Heart right ventricle (tissue), 16 donors: ENCODE measurements at regions not wholly inside any gene's neighbourhood (a gene's known extent, or its start where the extent isn't known, plus 50 kb on each side); places are given as distances from the start of the nearest gene placed in this dataset.
A peak's percentile ranks its signal among the peaks of the same experiment; 100 is the strongest.

Experiments used
- ATAC-seq, 8 donors: fragments of 200-7000 bp; cut with Tn5 transposase; one replicate each; pipeline ENCODE4 v1.9.1; 2020; ENCODE audit warnings: mild to moderate bottlenecking in 8 of 8, moderate library complexity in 8 of 8, moderate number of reproducible peaks in 1 of 8
- DNase-seq, 2 donors: peaks; one replicate each; pipeline ENCODE4 v3.0.0-alpha.2; 2020
- H3K27ac ChIP-seq, 10 donors: fragments of 200-600 bp; sonication (generic) in 2 of 10; one replicate each; pipeline versions ENCODE4 v1.5.0 to v1.8.0; 2020 to 2022; ENCODE audit warnings: mild to moderate bottlenecking in 3 of 10
- H3K27me3 ChIP-seq, 7 donors: fragments of 200-600 bp; one replicate each; pipeline ENCODE4 v1.8.0; 2021 to 2022; ENCODE audit warnings: mild to moderate bottlenecking in 2 of 7
- H3K36me3 ChIP-seq, 9 donors: fragments of 200-600 bp; sonication (generic) in 1 of 9; one replicate each; pipeline versions ENCODE4 v1.5.0 to v1.8.0; 2020 to 2022; ENCODE audit warnings: mild to moderate bottlenecking in 2 of 9
- H3K4me1 ChIP-seq, 9 donors: fragments of 200-600 bp; sonication (generic) in 1 of 9; one replicate each; pipeline versions ENCODE4 v1.5.0 to v1.8.0; 2020 to 2022; ENCODE audit warnings: mild to moderate bottlenecking in 4 of 9
- H3K4me3 ChIP-seq, 10 donors: fragments of 200-600 bp; sonication (generic) in 2 of 10; one replicate each; pipeline versions ENCODE4 v1.5.0 to v1.8.0; 2020 to 2022; ENCODE audit warnings: mild to moderate bottlenecking in 7 of 10, moderate library complexity in 2 of 10
- H3K9me3 ChIP-seq, 11 donors: fragments of 200-600 bp in 10 of 11; sonication (generic) in 2 of 11; one replicate each; pipeline versions ENCODE4 v1.5.0 to v1.8.0; 2013 to 2022; ENCODE audit warnings: mild to moderate bottlenecking in 2 of 11, control low read depth in 1 of 11, moderate library complexity in 1 of 11
- CTCF ChIP-seq, 9 donors: fragments of 200-600 bp; sonication (generic) in 2 of 9; IDR thresholded peaks; one replicate each; pipeline versions ENCODE4 v1.5.0 to v1.8.0; 2021 to 2022; ENCODE audit warnings: antibody characterized with exemption in 9 of 9, mild to moderate bottlenecking in 5 of 9, moderate library complexity in 1 of 9
- WGBS, 2 donors: extraction: QIAGEN DNeasy Blood & Tissue Kit; methylation state at CpG; one replicate each; pipeline ENCODE4 v1.1.7; 2013; ENCODE audit warnings: inconsistent platforms in 1 of 2; 5-methylcytosine and 5-hydroxymethylcytosine counted together
- intact Hi-C, 10 donors: fragments of 100-400 bp; cut with DNase I; formaldehyde crosslinking; loops; one replicate each; pipeline versions ENCODE4 v1.11.1 to v1.14.2; 2022
- donor health status: Arrhythmogenic right ventricular cardiomyopathy.
- donor health status: ischemic (EF 13 %, LVEDD 7.1; RV severe dilation, severe dysfunction).
- donor health status: healthy with polysubstance abuse.
- donor health status: DM: no; HTN: yes; CAD: no.
- donor health status: DM: no; HTN: no; CAD: no.
- donor health status: ischemic (EF 25% LVEDD 6.9; RV normal size, moderate dysfunction).
- donor health status: ischemic (EF 25% LVEDD 5.7; RV mildly dilated, moderate dysfunction).
- donor health status: healthy.
- donor health status: DM: yes; HTN: yes; CAD: no.
- donor health status: Ischemic cardiomyopathy.
- donor health status: ischemic (EF 35%, LVEDD 5.7; RV mildly dilated, moderate dysfunction).
- donor health status: nonischemic (EF 11% LVEDD 7.7; RV severe dilation, severe dysfunction).
- donor health status: DM: yes; HTN: yes; CAD: no.
- donor health status: PGD.
- donor health status: ischemic (EF 29% LVEDD 5.4; RV normal size, mild dysfunction).
- donor health status: nonischemic (EF 23%, LVEDD 6.1; RV moderate dilation, normal function).

DNA sequence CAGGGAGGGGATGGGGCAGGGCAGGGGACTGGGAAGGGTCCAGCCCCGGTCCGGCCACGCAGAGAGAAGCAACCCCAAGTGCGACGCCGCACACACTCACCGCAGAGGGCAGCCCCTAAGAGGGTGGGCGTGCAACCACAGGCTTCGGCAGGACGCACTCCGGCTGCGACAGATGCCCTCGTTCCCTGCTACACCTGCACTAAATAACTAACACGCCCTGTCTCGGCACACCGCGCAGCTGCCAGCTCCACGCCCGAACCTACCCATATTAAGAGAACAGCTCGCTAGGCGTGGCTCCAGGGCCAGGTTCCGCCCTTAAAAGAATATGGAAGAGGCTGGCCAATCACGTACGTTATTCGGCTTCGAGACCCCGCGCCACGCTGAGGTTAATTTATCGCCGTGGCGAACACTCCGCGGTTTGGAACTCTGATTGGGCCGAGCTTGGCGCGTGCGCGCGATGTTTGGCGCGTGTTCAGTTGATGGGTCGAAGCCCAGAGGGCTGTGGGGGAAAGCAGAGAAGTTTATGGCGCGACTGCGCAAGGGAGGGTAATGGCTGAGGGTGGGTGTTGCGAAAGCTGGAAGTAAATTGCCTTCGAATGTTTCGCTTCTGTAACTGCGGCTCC lies 91.1 kb downstream of the OR13A1 start:
- no peak for DNase-seq
- no peak for TF ChIP-seq CTCF (IDR thresholded peaks at IDR 0.05)
- peaks cover 0 to 47% (median 9%) of the 10 kb centered on the region in 7 donors for H3K27me3 ChIP-seq
- H3K27ac ChIP-seq = no peak overlapping the region
- H3K36me3 ChIP-seq = no peaks in the 10 kb centered on the region
- peak in 2 of 8 donors; percentile 34 to 44 for ATAC-seq
- H3K4me3 ChIP-seq = no peak overlapping the region
- intact Hi-C loops = loop anchor here in 3 of 10 donors (10.0 kb wide), 1 partner anchor 200 kb away; no protein-coding TSS in a partner anchor
- 71 to 72% methylated on average over 50 of the region's 50 CpGs for WGBS, 2 donors
- H3K9me3 ChIP-seq = peaks cover 0 to 8% (median 0%) of the 10 kb centered on the region in 11 donors
- no peaks in the 10 kb centered on the region for H3K4me1 ChIP-seq

DNA sequence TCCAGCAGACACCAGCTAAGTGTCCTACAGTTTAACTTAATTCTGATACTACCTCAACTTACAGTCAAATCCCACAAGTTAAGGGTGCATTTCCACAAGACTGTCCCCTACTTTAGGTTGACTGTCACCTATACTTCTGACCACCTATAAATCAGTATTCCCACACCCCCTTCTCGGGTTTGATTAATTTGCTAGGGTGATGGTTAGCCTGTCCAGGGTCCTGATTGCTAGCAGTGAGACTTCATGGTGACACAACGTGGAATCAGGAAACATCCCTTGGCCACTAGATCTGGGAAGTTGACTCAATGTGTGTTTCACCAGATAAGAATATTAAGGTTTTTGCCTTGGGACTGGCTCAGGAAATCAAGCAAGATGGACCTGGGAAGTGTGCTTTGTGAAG lies 88.4 kb downstream of the OR13A1 start:
- H3K9me3 ChIP-seq = peaks cover 0 to 18% (median 9%) of the 10 kb centered on the region in 11 donors
- no peak overlapping the region for H3K4me3 ChIP-seq
- intact Hi-C loops = loop anchor here in 3 of 10 donors (10.0 kb wide), 1 partner anchor 202 kb away; no protein-coding TSS in a partner anchor
- no peaks in the 10 kb centered on the region for H3K4me1 ChIP-seq
- DNase-seq = no peak
- 43 to 53% methylated on average over 2 of the region's 2 CpGs for WGBS, 2 donors
- peaks cover 0 to 56% (median 9%) of the 10 kb centered on the region in 7 donors for H3K27me3 ChIP-seq
- no peak overlapping the region for H3K27ac ChIP-seq
- no peaks in the 10 kb centered on the region for H3K36me3 ChIP-seq
- ATAC-seq = no peak
- no peak for TF ChIP-seq CTCF (IDR thresholded peaks at IDR 0.05)

GRCh38 chr10:45227456-45227855 lies 88.0 kb downstream of the OR13A1 start:
- H3K9me3 ChIP-seq = peaks cover 0 to 18% (median 9%) of the 10 kb centered on the region in 11 donors
- H3K4me3 ChIP-seq = no peak overlapping the region
- DNase-seq = no peak
- H3K4me1 ChIP-seq = no peaks in the 10 kb centered on the region
- no peak overlapping the region for H3K27ac ChIP-seq
- H3K36me3 ChIP-seq = no peaks in the 10 kb centered on the region
- 63 to 72% methylated on average over 1 of the region's 1 CpG for WGBS, 2 donors
- TF ChIP-seq CTCF (IDR thresholded peaks at IDR 0.05) = no peak
- no peak for ATAC-seq
- H3K27me3 ChIP-seq = peaks cover 0 to 56% (median 9%) of the 10 kb centered on the region in 7 donors
- intact Hi-C loops = loop anchor here in 3 of 10 donors (10.0 kb wide), 1 partner anchor 203 kb away; no protein-coding TSS in a partner anchor

- no peak for ATAC-seq
- intact Hi-C loops = loop anchor here in 5 of 10 donors (10.0 kb wide), 3 partner anchors 205 to 295 kb away; partner anchors contain the start of gene ZNF22 (in 2 of the 5)
- Histone ChIP-seq H3K9me3 (peaks cover 0 to 18% (median 9%) of the 10 kb centered on the region in 11 donors), H3K27me3 (peaks cover 0 to 58% (median 7%) of the 10 kb centered on the region in 7 donors), H3K4me3 (no peak overlapping the region), H3K27ac (no peak overlapping the region), H3K4me1 (no peaks in the 10 kb centered on the region), H3K36me3 (no peaks in the 10 kb centered on the region)
- no peak for TF ChIP-seq CTCF (IDR thresholded peaks at IDR 0.05)
- WGBS, 2 donors = 89 to 90% methylated on average over 1 of the region's 1 CpG
- DNase-seq = no peak
Observed at GRCh38 chr10:45229823-45230222, 85.6 kb downstream of the OR13A1 start.
